ENCODE measurements at regions not wholly inside any gene's neighbourhood (a gene's known extent, or its start where the extent isn't known, plus 50 kb on each side); places are given as distances from the start of the nearest gene placed in this dataset.

- TF ChIP-seq RBM39 (optimal IDR thresholded peaks at IDR 0.05; ENCODE audit: low read depth, low read length) (no peak), ETS1 (conservative IDR thresholded peaks at IDR 0.05; ENCODE audit: control insufficient read depth, low read depth, low read length) (no peak)
Measured at GRCh38 chr5:69007726-69008368, 86.0 kb upstream of the SLC30A5 start.

All from K562 (cell line).